ENCODE measurements at regions not wholly inside any gene's neighbourhood (a gene's known extent, or its start where the extent isn't known, plus 50 kb on each side); places are given as distances from the start of the nearest gene placed in this dataset.

- TF ChIP-seq KLF8 (tag by site-specific recombination; IDR thresholded peaks at IDR 0.05): no peak
- no peak for TF ChIP-seq ZNF221 (tag by site-specific recombination; IDR thresholded peaks at IDR 0.05; ENCODE audit: borderline replicate concordance)
- no peak for TF ChIP-seq ZSCAN18 (tag by site-specific recombination; IDR thresholded peaks at IDR 0.05)
Observed at GRCh38 chr13:103694471-103694870, 628.3 kb upstream of the SLC10A2 start (continued).

- H3K9me3 ChIP-seq (ENCODE audit: control insufficient read depth, insufficient read depth, low read depth, low read length): no peaks in the 10 kb centered on the region
- ChIA-PET POLR2A (no interaction called here), CTCF (no interaction called here)
- H3K27ac ChIP-seq (ENCODE audit: extremely low read depth, low read depth, low read length): no peak overlapping the region
- no peaks in the 10 kb centered on the region for H3K4me1 ChIP-seq (ENCODE audit: control insufficient read depth, insufficient read depth, low read length)
- H3K36me3 ChIP-seq (ENCODE audit: control insufficient read depth in 2 of 2, insufficient read depth in 1 of 2, low read length in 2 of 2): no peaks in the 10 kb centered on the region
- TF ChIP-seq ZNF830 (tag by site-specific recombination; IDR thresholded peaks at IDR 0.05; ENCODE audit: low read depth): no peak
- TF ChIP-seq ZNF394 (tag by site-specific recombination; IDR thresholded peaks at IDR 0.05; ENCODE audit: borderline replicate concordance): no peak
- no peak for TF ChIP-seq ZNF221 (tag by site-specific recombination; IDR thresholded peaks at IDR 0.05; ENCODE audit: borderline replicate concordance)
- H3K4me3 ChIP-seq (ENCODE audit: low read depth, low read length): no peak overlapping the region
Observed at GRCh38 chr13:103694033-103694432, 627.8 kb upstream of the SLC10A2 start.

- Histone ChIP-seq H3K4me3 (ENCODE audit: low read depth, low read length) (no peak overlapping the region), H3K4me1 (ENCODE audit: control insufficient read depth, insufficient read depth, low read length) (no peaks in the 10 kb centered on the region), H3K9me3 (ENCODE audit: control insufficient read depth, insufficient read depth, low read depth, low read length) (no peaks in the 10 kb centered on the region), H3K27ac (ENCODE audit: extremely low read depth, low read depth, low read length) (no peak overlapping the region), H3K36me3 (ENCODE audit: control insufficient read depth in 2 of 2, insufficient read depth in 1 of 2, low read length in 2 of 2) (no peaks in the 10 kb centered on the region)
- TF ChIP-seq PATZ1 (tag by site-specific recombination; IDR thresholded peaks at IDR 0.05) (no peak), ZNF37A (tag by site-specific recombination; IDR thresholded peaks at IDR 0.05) (no peak), ZFP3 (tag by site-specific recombination; IDR thresholded peaks at IDR 0.05; ENCODE audit: low read depth) (no peak), SP7 (tag by site-specific recombination; IDR thresholded peaks at IDR 0.05) (no peak), ZNF670 (tag by site-specific recombination; IDR thresholded peaks at IDR 0.05; ENCODE audit: low read depth) (no peak), ZNF776 (tag by site-specific recombination; IDR thresholded peaks at IDR 0.05; ENCODE audit: borderline replicate concordance) (no peak), ZNF501 (tag by site-specific recombination; IDR thresholded peaks at IDR 0.05) (no peak)
- ChIA-PET CTCF (no interaction called here), POLR2A (interaction anchor here (0.6 kb wide), 1 partner anchor 27 kb away, joined by 3 read pairs; no protein-coding TSS in a partner anchor)
Observed at GRCh38 chr13:103692442-103692841, 626.2 kb upstream of the SLC10A2 start.

- no peak overlapping the region for H3K4me3 ChIP-seq (ENCODE audit: low read depth, low read length)
- no peak overlapping the region for H3K27ac ChIP-seq (ENCODE audit: extremely low read depth, low read depth, low read length)
- CTCF ChIA-PET: no interaction called here
- no peaks in the 10 kb centered on the region for H3K9me3 ChIP-seq (ENCODE audit: control insufficient read depth, insufficient read depth, low read depth, low read length)
- H3K4me1 ChIP-seq (ENCODE audit: control insufficient read depth, insufficient read depth, low read length): no peaks in the 10 kb centered on the region
- H3K36me3 ChIP-seq (ENCODE audit: control insufficient read depth in 2 of 2, insufficient read depth in 1 of 2, low read length in 2 of 2): no peaks in the 10 kb centered on the region
- POLR2A ChIA-PET: no interaction called here
- TF ChIP-seq ZNF223 (tag by site-specific recombination; IDR thresholded peaks at IDR 0.05) (no peak), ZNF692 (tag by site-specific recombination; IDR thresholded peaks at IDR 0.05) (no peak), ZNF558 (tag by site-specific recombination; IDR thresholded peaks at IDR 0.05) (no peak), RBAK (tag by site-specific recombination; IDR thresholded peaks at IDR 0.05) (no peak), ZFHX2 (tag by site-specific recombination; conservative IDR thresholded peaks at IDR 0.05) (no peak), ZNF248 (tag by site-specific recombination; IDR thresholded peaks at IDR 0.05) (no peak), ZNF561 (tag by site-specific recombination; IDR thresholded peaks at IDR 0.05; ENCODE audit: borderline replicate concordance) (no peak), ZNF292 (tag by site-specific recombination; IDR thresholded peaks at IDR 0.05; ENCODE audit: borderline replicate concordance, low read depth) (no peak), ZNF488 (tag by site-specific recombination; IDR thresholded peaks at IDR 0.05) (no peak), PRDM10 (tag by site-specific recombination; IDR thresholded peaks at IDR 0.05) (no peak)
Observed at GRCh38 chr13:103676329-103676728, 610.1 kb upstream of the SLC10A2 start.
